Stomach (tissue), 4 donors: ENCODE measurements at regions not wholly inside any gene's neighbourhood (a gene's known extent, or its start where the extent isn't known, plus 50 kb on each side); places are given as distances from the start of the nearest gene placed in this dataset.

Experiments used
- EP300 ChIP-seq: sonication (generic); formaldehyde crosslinking; IDR thresholded peaks from one replicate; pipeline ENCODE4 v1.6.1; 2017; ENCODE audit warnings: antibody characterized with exemption
- POLR2A ChIP-seq, 4 donors: fragments of 450-650 bp; IDR thresholded peaks; one replicate each; pipeline ENCODE4 v1.6.1; 2016; ENCODE audit warnings: antibody characterized with exemption in 4 of 4, control low read depth in 2 of 4, mild to moderate bottlenecking in 1 of 4, moderate library complexity in 1 of 4
- POLR2AphosphoS5 ChIP-seq, 3 donors: sonication (generic); formaldehyde crosslinking; IDR thresholded peaks; one replicate each; pipeline ENCODE4 v1.6.1; 2016; ENCODE audit warnings: antibody characterized with exemption in 3 of 3
- TF ChIP-seq, protein P1 (sequence below), 7 experiments: fragments of 450-650 bp in 4 of 7; fragments of 200-600 bp in 3 of 7; sonication (generic) in 3 of 7; IDR thresholded peaks; one replicate each; pipeline ENCODE4 v1.5.1; 2016 to 2019; ENCODE audit warnings: antibody characterized with exemption in 7 of 7, control low read depth in 2 of 7, mild to moderate bottlenecking in 1 of 7

DNA sequence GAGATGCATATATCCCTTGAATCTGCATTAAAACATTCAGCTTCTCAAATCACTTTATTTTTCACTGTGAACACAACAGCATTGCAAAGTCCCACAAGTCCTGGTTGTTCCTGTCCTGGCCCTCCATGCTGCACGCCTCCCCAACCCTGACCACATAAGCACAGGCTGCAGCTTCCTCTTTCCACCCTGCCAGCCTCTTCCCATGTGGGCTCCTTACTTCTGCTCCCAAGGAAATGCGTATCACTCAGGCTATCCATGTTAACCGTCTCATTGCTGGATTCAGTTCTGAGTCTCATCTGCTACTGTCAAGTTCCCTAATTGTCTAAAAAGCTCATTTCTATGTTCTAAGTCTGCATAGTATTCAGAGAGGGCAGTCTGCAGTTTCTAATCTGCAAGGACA, 89.7 kb upstream of the ZPBP start:
- TF ChIP-seq, protein P1, sequence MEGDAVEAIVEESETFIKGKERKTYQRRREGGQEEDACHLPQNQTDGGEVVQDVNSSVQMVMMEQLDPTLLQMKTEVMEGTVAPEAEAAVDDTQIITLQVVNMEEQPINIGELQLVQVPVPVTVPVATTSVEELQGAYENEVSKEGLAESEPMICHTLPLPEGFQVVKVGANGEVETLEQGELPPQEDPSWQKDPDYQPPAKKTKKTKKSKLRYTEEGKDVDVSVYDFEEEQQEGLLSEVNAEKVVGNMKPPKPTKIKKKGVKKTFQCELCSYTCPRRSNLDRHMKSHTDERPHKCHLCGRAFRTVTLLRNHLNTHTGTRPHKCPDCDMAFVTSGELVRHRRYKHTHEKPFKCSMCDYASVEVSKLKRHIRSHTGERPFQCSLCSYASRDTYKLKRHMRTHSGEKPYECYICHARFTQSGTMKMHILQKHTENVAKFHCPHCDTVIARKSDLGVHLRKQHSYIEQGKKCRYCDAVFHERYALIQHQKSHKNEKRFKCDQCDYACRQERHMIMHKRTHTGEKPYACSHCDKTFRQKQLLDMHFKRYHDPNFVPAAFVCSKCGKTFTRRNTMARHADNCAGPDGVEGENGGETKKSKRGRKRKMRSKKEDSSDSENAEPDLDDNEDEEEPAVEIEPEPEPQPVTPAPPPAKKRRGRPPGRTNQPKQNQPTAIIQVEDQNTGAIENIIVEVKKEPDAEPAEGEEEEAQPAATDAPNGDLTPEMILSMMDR (IDR thresholded peaks at IDR 0.05), result no peak
- TF ChIP-seq POLR2AphosphoS5 (IDR thresholded peaks at IDR 0.05) (no peak), POLR2A (IDR thresholded peaks at IDR 0.05) (no peak), EP300 (no peak)
